SJSA1 (cell line): ENCODE measurements at regions not wholly inside any gene's neighbourhood (a gene's known extent, or its start where the extent isn't known, plus 50 kb on each side); places are given as distances from the start of the nearest gene placed in this dataset.
"Not testable (repeated sequence)": the region's sequence is repeated elsewhere in the genome, so short reads cannot be mapped to it uniquely, and the experiment has no call there.

Source experiments
- DNase-seq, 2 experiments: peaks; one replicate each; pipeline ENCODE4 v3.0.0-alpha.2; 2015 to 2020; ENCODE audit warnings: low spot score in 2 of 2, low read depth in 1 of 2
- H3K27ac ChIP-seq: fragments of 250-450 bp; sonication (Bioruptor Pico); 2 replicates; pipeline ENCODE4 v1.5.1; 2020; ENCODE audit warnings: mild to moderate bottlenecking, moderate library complexity
- H3K27me3 ChIP-seq: fragments of 250-450 bp; sonication (Bioruptor Pico); replicated peaks from 2 replicates; pipeline ENCODE4 v1.5.1; 2020; ENCODE audit warnings: mild to moderate bottlenecking, moderate library complexity
- H3K36me3 ChIP-seq: fragments of 250-450 bp; sonication (Bioruptor Pico); 2 replicates; pipeline ENCODE4 v1.5.1; 2020; ENCODE audit warnings: mild to moderate bottlenecking
- H3K4me1 ChIP-seq: fragments of 250-450 bp; sonication (Bioruptor Pico); replicated peaks from 2 replicates; pipeline ENCODE4 v1.6.1; 2021; ENCODE audit warnings: mild to moderate bottlenecking
- H3K4me3 ChIP-seq: fragments of 250-450 bp; sonication (Bioruptor Pico); 2 replicates; pipeline ENCODE4 v1.5.1; 2020; ENCODE audit warnings: mild to moderate bottlenecking
- H3K9me3 ChIP-seq: fragments of 250-450 bp; sonication (Bioruptor Pico); replicated peaks from 2 replicates; pipeline ENCODE4 v1.5.1; 2020; ENCODE audit warnings: mild to moderate bottlenecking

GRCh38 chr3:75579981-75580782 lies 83.9 kb upstream of the FRG2C start:
- not testable (repeated sequence) for H3K27ac ChIP-seq, H3K27me3 ChIP-seq, H3K9me3 ChIP-seq, H3K4me3 ChIP-seq, H3K4me1 ChIP-seq, H3K36me3 ChIP-seq
- DNase-seq, result peak in 1 of 2 experiments; percentile 5

GRCh38 chr3:75582536-75582935 lies 81.6 kb upstream of the FRG2C start:
- H3K4me3 ChIP-seq, H3K27ac ChIP-seq, H3K9me3 ChIP-seq, H3K4me1 ChIP-seq, H3K27me3 ChIP-seq, H3K36me3 ChIP-seq, DNase-seq: not testable (repeated sequence)

- not testable (repeated sequence) for H3K4me3 ChIP-seq, H3K27ac ChIP-seq, H3K27me3 ChIP-seq, H3K9me3 ChIP-seq, H3K4me1 ChIP-seq, DNase-seq, H3K36me3 ChIP-seq
These were observed 81.0 kb upstream of the FRG2C start for GRCh38 chr3:75583116-75583515.

GRCh38 chr3:75587695-75588094 lies 76.4 kb upstream of the FRG2C start:
- H3K27me3 ChIP-seq, H3K27ac ChIP-seq, H3K4me1 ChIP-seq, H3K9me3 ChIP-seq, H3K4me3 ChIP-seq, DNase-seq, H3K36me3 ChIP-seq: not testable (repeated sequence)

GRCh38 chr3:75590382-75590781 lies 73.7 kb upstream of the FRG2C start:
- H3K9me3 ChIP-seq, H3K4me1 ChIP-seq, H3K36me3 ChIP-seq, DNase-seq, H3K4me3 ChIP-seq, H3K27ac ChIP-seq, H3K27me3 ChIP-seq: not testable (repeated sequence)

GRCh38 chr3:75604286-75604934 lies 59.7 kb upstream of the FRG2C start:
- not testable (repeated sequence) for H3K4me1 ChIP-seq, H3K36me3 ChIP-seq, H3K27me3 ChIP-seq, H3K9me3 ChIP-seq, H3K4me3 ChIP-seq, H3K27ac ChIP-seq, DNase-seq

GRCh38 chr3:75607996-75608395 lies 56.1 kb upstream of the FRG2C start:
- not testable (repeated sequence) for H3K36me3 ChIP-seq, H3K4me1 ChIP-seq, H3K27ac ChIP-seq, H3K27me3 ChIP-seq, DNase-seq, H3K9me3 ChIP-seq, H3K4me3 ChIP-seq

GRCh38 chr3:75609598-75609997 lies 54.5 kb upstream of the FRG2C start:
- not testable (repeated sequence) for H3K4me1 ChIP-seq, DNase-seq

GRCh38 chr3:75610773-75611172 lies 53.4 kb upstream of the FRG2C start:
- Histone ChIP-seq H3K4me1 (no peaks in the 10 kb centered on the region), H3K27ac (no peak overlapping the region), H3K27me3 (no peaks in the 10 kb centered on the region), H3K4me3 (no peak overlapping the region), H3K36me3 (no peaks in the 10 kb centered on the region), H3K9me3 (no peaks in the 10 kb centered on the region)
- no peak for DNase-seq

More at GRCh38 chr3:75609598-75609997, 54.5 kb upstream of the FRG2C start:
- H3K4me3 ChIP-seq, H3K36me3 ChIP-seq, H3K9me3 ChIP-seq, H3K27me3 ChIP-seq, H3K27ac ChIP-seq: not testable (repeated sequence)

- H3K27ac ChIP-seq, DNase-seq, H3K4me1 ChIP-seq, H3K36me3 ChIP-seq, H3K27me3 ChIP-seq, H3K4me3 ChIP-seq, H3K9me3 ChIP-seq: not testable (repeated sequence)
These were observed 52.2 kb upstream of the FRG2C start for GRCh38 chr3:75611724-75612460.
